HL-60 (cell line): ENCODE measurements at regions not wholly inside any gene's neighbourhood (a gene's known extent, or its start where the extent isn't known, plus 50 kb on each side); places are given as distances from the start of the nearest gene placed in this dataset.

ENCODE experiments used
- DNase-seq, 2 experiments: peaks; one replicate each; pipeline ENCODE4 v3.0.0-alpha.2; 2010 to 2020; ENCODE audit warnings: low read depth in 1 of 2, low spot score in 1 of 2
- H3K27ac ChIP-seq: fragments of 250-450 bp; sonication (Bioruptor Pico); replicated peaks from 2 replicates; pipeline ENCODE4 v1.5.1; 2020; ENCODE audit warnings: mild to moderate bottlenecking, moderate library complexity
- H3K27me3 ChIP-seq: fragments of 250-450 bp; sonication (Bioruptor Pico); 2 replicates; pipeline ENCODE4 v1.5.1; 2021; ENCODE audit warnings: mild to moderate bottlenecking, moderate library complexity; ENCODE audit not compliant: insufficient read depth, poor library complexity, severe bottlenecking
- H3K4me3 ChIP-seq: replicated peaks from 2 replicates; pipeline ENCODE4 v1.5.1; 2011; ENCODE audit warnings: mild to moderate bottlenecking, control low read depth, low read length; ENCODE audit not compliant: insufficient read depth
- GABPA ChIP-seq: IDR thresholded peaks from 2 replicates; pipeline ENCODE4 v1.6.1; 2012; ENCODE audit warnings: low read depth
- POLR2AphosphoS5 ChIP-seq: IDR thresholded peaks from 2 replicates; pipeline ENCODE4 v1.6.1; 2012; ENCODE audit warnings: low read depth
- SPI1 ChIP-seq: IDR thresholded peaks from 2 replicates; pipeline ENCODE4 v1.6.1; 2012; ENCODE audit warnings: low read depth, mild to moderate bottlenecking, borderline replicate concordance
- TF ChIP-seq, protein P1 (sequence below): IDR thresholded peaks from 2 replicates; pipeline ENCODE4 v1.6.1; 2012; ENCODE audit warnings: low read depth; ENCODE audit not compliant: insufficient replicate concordance
- TF ChIP-seq, protein P2 (sequence below): IDR thresholded peaks from one replicate; pipeline ENCODE4 v1.5.1; 2011; ENCODE audit warnings: low read length, control low read depth, inconsistent platforms; ENCODE audit not compliant: insufficient read depth

DNA sequence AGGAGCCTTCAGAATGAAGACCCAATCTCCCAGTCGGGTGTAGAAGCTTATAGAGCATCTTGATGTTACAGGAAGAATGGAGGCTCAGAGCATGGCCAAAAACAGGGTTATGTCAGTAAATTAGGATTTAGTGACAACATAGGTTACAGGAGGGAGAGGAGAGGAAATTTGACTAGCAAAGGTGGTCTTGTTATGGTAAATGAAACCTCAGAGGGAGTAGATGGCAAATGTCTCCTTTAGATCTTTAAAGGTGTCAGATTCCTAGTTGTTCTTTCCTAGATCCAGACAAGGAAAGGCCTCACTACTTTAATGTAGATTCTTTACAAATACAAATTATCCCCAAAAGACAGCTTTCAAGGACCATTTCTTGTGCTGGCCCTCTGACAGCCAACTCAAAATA, 465.0 kb downstream of the DMRTA1 start:
- TF ChIP-seq GABPA (no peak), POLR2AphosphoS5 (no peak), SPI1 (no peak)
- TF ChIP-seq, protein P1, sequence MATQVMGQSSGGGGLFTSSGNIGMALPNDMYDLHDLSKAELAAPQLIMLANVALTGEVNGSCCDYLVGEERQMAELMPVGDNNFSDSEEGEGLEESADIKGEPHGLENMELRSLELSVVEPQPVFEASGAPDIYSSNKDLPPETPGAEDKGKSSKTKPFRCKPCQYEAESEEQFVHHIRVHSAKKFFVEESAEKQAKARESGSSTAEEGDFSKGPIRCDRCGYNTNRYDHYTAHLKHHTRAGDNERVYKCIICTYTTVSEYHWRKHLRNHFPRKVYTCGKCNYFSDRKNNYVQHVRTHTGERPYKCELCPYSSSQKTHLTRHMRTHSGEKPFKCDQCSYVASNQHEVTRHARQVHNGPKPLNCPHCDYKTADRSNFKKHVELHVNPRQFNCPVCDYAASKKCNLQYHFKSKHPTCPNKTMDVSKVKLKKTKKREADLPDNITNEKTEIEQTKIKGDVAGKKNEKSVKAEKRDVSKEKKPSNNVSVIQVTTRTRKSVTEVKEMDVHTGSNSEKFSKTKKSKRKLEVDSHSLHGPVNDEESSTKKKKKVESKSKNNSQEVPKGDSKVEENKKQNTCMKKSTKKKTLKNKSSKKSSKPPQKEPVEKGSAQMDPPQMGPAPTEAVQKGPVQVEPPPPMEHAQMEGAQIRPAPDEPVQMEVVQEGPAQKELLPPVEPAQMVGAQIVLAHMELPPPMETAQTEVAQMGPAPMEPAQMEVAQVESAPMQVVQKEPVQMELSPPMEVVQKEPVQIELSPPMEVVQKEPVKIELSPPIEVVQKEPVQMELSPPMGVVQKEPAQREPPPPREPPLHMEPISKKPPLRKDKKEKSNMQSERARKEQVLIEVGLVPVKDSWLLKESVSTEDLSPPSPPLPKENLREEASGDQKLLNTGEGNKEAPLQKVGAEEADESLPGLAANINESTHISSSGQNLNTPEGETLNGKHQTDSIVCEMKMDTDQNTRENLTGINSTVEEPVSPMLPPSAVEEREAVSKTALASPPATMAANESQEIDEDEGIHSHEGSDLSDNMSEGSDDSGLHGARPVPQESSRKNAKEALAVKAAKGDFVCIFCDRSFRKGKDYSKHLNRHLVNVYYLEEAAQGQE: no peak
- TF ChIP-seq, protein P2, sequence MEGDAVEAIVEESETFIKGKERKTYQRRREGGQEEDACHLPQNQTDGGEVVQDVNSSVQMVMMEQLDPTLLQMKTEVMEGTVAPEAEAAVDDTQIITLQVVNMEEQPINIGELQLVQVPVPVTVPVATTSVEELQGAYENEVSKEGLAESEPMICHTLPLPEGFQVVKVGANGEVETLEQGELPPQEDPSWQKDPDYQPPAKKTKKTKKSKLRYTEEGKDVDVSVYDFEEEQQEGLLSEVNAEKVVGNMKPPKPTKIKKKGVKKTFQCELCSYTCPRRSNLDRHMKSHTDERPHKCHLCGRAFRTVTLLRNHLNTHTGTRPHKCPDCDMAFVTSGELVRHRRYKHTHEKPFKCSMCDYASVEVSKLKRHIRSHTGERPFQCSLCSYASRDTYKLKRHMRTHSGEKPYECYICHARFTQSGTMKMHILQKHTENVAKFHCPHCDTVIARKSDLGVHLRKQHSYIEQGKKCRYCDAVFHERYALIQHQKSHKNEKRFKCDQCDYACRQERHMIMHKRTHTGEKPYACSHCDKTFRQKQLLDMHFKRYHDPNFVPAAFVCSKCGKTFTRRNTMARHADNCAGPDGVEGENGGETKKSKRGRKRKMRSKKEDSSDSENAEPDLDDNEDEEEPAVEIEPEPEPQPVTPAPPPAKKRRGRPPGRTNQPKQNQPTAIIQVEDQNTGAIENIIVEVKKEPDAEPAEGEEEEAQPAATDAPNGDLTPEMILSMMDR: no peak
- H3K27ac ChIP-seq: no peak overlapping the region
- no peak overlapping the region for H3K4me3 ChIP-seq
- DNase-seq: no peak
- H3K27me3 ChIP-seq: no peaks in the 10 kb centered on the region

DNA sequence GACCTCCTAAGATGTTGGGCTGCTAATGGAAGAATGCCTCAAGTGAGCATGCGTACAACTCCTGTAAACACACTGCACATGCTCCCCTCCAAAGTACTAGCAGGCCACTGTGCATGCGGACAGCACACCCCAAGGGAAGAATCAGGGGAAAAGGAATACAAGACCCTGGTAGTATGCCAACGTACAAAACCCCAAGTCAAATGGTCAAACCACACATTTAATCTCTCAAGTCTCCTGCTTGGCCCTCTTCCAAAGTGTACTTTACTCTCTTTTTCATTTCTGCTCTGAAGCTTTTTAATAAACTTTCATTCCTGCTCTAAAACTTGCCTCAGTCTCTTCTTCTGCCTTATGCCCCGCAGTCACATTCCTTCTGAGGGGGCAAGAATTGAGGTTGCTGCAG, 466.4 kb downstream of the DMRTA1 start:
- Histone ChIP-seq H3K27me3 (no peaks in the 10 kb centered on the region), H3K27ac (no peak overlapping the region), H3K4me3 (no peak overlapping the region)
- TF ChIP-seq SPI1: no peak
- TF ChIP-seq GABPA: no peak
- TF ChIP-seq, protein P1: no peak
- TF ChIP-seq POLR2AphosphoS5: no peak
- TF ChIP-seq, protein P2: no peak
- DNase-seq: no peak

DNA sequence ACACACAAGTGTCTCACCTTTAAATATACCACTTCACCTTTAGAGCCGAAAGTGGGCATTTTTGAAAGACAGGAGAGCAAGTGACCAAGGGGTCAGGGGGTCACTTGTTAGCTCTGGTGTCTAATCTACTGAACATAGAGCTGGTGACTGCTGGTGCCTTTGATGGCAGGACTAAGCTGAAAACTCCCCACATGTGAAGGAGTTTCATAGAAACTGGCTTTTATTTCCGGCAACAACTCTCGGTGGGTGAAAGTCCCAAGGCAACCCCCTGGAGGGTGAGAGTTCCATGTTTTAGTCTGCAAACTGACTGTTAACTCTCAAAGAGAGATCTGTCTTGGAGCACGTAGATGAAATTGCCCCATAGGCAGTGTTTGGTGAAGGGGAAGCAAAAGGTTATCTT, 466.9 kb downstream of the DMRTA1 start:
- DNase-seq: no peak
- Histone ChIP-seq H3K27me3 (no peaks in the 10 kb centered on the region), H3K4me3 (no peak overlapping the region), H3K27ac (no peak overlapping the region)
- no peak for TF ChIP-seq GABPA
- no peak for TF ChIP-seq POLR2AphosphoS5
- no peak for TF ChIP-seq SPI1
- TF ChIP-seq, protein P2: no peak
- TF ChIP-seq, protein P1: no peak
